PC-3 (cell line): ENCODE measurements at regions not wholly inside any gene's neighbourhood (a gene's known extent, or its start where the extent isn't known, plus 50 kb on each side); places are given as distances from the start of the nearest gene placed in this dataset.

ENCODE experiments used
- CTCF ChIP-seq: fragments of 300-600 bp; sonication (generic); conservative IDR thresholded peaks from 2 replicates; pipeline ENCODE4 v1.5.1; 2017; ENCODE audit warnings: antibody characterized with exemption, low read depth, mild to moderate bottlenecking, low read length
- EZH2 ChIP-seq: fragments of 300-600 bp; sonication (generic); IDR thresholded peaks from one replicate; pipeline ENCODE4 v1.6.1; 2017; ENCODE audit warnings: antibody characterized with exemption, mild to moderate bottlenecking, low read length; ENCODE audit not compliant: unreplicated experiment

GRCh38 chr2:16039055-16039454 lies 98.7 kb downstream of the MYCN start:
- TF ChIP-seq CTCF, result no peak
- TF ChIP-seq EZH2, result no peak
